Activated gamma-delta T cell treated with anti-CD3 and anti-CD28 coated beads, Interleukin-2, amount 50 U/mL, for 16 hours (primary cell): ENCODE measurements at regions not wholly inside any gene's neighbourhood (a gene's known extent, or its start where the extent isn't known, plus 50 kb on each side); places are given as distances from the start of the nearest gene placed in this dataset.
"Not testable (repeated sequence)": the region's sequence is repeated elsewhere in the genome, so short reads cannot be mapped to it uniquely, and the experiment has no call there.

Experiments used
- DNase-seq: peaks from one replicate; pipeline ENCODE4 v3.0.0-alpha.2; 2020; ENCODE audit warnings: low read depth

DNA sequence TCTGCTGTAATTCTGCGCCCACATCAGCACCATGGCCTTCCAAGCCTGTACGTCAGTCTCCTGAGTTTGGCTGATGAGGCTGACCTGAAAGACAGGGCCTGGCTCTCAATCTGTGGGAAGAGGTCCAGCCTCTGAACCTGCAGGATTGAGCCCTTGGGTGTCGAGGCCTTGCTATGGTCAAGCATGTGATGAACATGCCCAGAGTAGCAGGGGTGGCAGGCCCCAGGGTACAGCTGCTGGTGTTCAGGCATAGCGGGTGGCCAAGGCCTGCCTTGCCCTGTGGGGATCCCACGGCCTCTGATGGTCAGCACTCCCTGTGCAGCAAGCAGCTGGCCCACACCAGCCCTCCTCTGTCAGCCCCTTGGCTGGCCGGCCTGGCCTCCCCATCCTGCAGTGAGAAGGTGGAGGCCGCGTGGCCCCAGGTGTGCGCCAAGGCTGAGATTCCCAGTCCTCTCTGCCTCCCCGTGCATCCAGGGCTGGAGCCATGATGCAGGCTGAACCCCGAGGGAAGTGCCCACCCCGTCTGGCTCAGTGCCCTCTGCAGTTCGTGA lies 298.4 kb downstream of the NDUFA10 start:
- DNase-seq: no peak

DNA sequence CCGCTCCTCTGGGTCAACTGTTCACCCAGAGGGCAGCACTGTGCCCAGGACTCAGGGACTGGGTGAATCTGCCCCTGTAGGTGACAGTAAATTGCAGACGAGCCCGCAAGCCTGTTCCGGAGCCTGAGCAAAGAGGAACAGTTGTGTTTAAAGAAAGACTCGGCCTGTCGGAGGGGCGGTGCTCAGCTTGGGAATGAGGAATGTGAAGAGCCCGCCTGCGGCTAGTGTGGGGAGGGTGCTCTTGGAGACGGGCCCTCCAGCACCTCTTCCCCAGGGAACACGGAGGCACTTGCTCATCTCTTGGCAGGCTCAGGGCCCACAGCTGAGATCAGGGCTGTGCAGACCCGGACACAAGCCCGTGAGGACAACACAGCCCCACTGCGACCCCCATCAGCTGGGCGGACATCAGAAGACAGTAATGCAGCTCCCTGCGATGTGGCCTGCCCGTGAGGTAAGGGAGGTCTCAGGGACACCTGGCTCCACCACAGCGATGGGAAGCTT lies 299.0 kb downstream of the NDUFA10 start:
- DNase-seq: no peak

DNA sequence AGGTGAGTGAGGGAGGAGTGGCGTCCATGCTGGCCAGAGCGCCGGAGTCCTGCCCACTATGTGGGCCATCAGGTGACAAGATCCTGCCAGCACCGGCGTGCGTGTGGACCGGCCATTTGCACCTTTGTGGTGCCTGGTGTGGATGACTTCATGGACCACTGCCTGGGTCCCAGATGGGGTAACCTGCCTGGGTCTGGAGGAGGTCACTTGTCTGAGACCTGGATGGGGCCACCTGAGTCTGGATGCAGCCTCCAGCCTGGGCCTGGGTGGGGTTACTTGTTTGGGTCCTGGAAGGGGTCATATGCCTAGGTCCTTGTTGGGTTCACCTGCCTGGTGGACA lies 299.6 kb downstream of the NDUFA10 start:
- no peak for DNase-seq

DNA sequence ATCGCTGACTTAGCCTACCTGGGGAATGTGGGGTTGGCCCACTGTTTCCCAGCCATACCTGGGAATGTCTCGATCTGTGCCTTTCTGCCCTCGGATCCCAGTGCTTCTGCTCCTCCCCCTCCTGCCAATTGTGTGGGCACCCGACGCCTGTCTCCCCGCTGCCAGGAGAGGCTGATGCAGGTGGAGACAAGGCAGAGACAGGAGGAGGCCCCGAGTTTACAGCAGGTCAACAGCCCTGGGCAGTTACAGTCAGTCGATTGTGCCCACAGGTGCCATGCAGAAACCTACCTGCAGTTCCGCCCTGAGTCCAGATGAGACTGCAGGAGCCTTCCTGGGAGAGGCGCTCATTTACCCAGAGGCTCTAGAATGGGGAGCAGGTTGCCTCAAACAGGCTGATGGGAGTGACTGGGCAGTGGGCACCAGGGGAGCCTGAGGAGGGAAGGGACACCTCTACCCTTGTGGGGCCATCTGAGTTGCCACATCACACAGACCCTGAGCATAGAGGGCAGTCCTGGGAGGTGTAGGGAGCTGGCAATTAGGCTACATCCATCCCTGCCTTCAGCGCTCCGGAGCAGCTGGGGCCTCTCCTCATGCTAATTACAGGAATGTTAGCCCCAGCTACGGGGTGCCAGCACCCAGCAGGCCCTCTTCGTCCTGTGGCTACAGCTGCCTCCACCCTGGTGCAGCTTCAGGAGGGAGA lies 300.1 kb downstream of the NDUFA10 start:
- DNase-seq: no peak

DNA sequence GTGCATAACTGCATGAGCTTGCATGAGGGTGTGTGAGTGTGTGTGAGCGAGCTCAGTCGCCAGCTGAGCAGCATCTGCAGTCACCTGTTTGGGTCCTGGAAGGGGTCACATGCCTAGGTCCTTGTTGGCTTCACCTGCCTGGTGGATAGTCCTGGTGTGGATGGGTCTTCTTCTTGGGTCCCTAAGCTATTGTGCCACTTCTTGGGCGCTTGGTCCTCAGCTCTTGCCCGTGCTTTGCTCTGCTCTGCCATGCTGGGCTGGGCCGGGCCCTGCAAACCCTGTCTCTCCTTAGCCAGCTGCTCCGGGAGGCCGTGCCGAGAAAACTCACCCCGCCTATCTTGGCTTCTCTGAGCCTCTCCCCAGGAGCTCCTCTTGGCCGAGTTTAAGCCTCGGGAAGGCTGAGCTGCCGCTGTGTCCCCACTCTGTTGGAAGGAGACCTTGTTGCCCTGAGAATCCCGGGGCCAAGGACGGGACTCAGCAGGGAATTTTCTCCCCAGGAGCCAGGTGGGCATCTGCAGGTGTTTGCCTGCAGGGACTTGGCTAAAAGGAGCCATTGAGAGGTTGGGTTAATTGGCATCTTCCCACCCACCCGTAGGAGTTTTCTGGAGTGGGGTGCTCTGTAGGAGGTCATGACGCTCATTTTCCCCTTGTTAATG lies 300.8 kb downstream of the NDUFA10 start:
- no peak for DNase-seq

DNA sequence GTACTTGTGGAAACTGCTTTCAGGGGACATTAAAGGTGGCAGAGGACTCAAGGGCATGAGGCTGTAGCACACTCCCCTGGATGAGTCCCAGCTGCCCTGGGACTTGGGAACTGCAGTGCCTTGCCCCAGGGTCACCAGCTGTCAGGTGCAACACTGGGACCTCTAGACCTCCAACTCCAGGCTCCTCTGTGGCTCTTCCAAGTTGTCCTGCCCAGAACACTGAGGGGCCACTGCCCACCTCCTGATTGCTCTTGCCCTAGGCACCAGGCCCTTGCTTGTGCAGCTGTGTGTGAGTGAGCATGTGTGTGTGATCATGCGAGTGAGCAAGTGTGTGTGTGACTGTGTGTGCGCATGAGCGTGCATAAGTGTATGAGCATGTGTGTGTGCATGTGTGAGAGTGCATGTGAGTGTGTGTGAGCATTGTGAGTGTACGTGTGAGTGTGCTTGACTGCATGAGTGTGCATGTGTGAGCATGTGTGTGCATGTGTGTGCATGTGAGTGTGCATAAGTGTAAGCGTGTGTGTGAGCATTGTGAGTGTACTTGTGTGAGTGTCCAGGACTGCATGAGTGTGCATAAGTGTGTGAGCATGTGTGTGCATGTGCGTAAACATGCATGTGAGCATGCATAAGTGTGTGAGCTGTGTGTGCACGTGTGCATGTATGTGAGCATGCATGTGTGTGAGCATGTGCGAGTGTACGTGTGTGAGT lies 301.5 kb downstream of the NDUFA10 start:
- no peak for DNase-seq

DNA sequence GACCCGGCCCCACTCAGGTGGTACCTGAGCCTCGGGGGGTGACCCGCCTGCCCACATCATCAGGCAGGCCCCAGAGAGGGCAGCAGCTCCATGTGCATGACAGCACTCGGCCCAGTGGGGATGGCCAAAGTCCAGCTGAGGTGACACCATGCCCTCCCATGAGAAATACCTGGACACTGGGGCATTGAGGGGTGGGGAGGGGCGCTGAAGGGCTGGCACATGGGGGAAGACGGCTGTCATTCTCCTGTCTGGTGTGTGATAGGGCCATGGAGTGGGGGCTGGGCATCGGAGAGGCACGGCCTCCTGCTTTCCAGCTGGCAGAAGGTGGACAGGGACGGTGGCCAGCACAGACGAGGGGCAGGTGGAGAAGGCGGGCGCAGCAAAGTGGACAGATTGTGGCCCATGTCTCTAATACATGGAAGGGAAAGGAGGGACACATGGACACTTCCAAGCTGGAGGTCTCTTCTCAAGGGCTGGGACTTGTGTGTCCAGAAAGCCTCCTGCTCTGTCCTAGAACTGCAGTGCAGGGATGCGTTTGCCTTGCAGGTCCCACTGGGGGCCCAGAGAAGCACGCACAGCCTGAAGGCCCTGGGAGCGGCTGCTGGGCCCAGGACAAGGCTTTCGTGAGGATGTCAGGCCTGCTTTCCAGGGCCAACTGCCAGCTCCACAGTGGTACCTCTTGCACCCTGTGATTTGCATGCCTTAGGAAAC lies 302.2 kb downstream of the NDUFA10 start:
- DNase-seq: no peak

DNA sequence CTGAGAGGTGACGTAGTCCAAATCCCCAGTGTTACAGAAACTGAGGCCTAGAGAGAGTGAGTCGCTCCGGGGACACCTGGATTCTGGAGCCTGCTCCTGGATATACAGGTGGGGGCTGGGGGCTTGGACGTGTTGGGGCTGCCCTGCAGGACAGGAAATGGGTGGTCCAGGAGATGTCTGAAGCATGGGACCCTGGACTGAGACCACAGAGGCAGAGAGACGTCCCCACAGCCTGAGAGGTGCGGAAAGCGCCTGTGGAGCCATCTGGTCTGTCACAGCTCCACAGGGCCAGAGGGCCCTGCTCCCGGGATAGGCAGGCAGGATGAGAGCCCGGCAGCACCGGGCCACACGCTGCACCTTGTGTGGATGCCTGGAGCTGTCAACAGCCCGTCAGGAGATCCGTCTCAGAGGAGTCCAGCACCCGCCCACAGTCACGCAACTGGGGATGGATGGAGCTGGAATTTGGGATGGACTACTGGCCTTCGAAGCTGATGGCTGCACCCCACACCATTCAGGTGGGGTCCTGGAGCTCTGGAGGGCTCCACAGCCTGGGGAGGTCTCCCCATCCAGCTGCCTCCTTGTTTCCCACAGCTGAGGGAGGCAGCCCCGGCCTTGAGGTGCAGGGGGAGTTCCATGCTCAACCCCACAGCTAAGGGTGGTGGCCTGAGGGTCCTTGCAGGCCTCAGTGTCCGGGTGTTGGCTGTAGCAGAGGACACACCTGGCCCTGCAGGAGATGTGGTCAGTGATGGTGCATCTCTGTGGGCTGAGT lies 303.0 kb downstream of the NDUFA10 start:
- DNase-seq: no peak

DNA sequence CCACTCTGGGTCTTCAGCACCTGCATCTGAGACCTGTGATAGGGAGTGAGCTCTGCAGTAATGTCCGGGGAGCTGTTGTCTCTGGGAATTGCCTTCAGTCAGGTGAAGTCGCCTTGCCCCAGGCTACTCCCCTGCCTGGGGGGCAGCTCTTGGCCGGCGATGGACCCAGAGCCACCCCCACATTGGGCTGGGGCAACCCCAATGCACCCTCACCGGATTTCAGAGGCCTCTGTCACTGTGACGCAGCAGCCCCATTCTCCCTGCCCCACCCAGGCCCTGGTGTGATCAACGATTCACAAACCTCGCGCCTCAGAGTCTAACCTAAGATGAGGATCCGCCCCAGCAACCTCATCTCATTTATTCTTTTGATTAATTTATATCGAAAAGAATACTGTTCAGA lies 303.6 kb downstream of the NDUFA10 start:
- no peak for DNase-seq

DNA sequence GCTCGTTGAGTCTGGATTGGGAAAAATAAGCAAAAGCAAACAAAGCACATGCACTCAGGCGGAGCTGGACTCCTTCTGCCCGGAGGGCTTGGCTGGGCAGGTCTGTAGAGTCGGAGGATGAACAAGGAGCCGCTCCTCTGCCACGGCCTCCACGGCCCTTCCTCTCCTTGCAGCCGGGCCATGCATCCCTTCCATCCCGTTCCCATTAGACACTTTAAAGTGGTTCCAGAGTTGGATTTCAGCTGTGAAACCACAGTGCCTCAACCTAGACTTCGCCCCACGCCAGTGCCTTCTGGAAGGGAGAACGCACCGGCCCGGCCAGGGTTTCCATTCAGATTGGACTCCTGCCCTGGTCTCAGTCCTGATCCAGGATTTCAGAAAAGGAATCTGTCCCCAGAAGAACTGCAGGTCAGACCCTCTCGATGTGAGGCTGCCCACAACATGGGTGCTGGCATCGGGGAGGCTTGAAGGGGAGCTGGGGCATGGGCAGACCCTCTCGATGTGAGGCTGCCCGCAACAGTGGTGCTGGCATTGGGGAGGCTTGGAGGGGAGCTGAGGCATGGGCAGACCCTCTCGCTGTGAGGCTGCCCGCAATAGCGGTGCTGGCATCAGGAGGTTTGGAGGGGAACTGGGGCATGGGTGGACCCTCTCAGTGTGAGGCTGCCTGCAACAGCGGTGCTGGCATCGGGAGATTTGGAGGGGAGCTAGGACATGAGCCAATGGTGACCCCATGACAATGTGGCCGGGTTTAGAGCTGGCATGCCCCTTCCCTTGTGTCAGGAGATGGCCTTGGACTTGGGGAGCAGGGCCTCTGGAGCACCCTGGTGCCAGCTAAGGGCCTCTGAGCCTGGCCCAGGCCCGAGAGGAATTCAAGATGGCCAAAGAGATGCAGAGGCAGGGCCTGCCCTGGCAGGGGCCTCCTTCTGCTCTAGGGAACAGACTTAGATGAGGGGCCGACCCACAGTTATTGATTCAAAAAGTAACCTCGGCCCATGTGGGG lies 304.5 kb downstream of the NDUFA10 start:
- DNase-seq: no peak

DNA sequence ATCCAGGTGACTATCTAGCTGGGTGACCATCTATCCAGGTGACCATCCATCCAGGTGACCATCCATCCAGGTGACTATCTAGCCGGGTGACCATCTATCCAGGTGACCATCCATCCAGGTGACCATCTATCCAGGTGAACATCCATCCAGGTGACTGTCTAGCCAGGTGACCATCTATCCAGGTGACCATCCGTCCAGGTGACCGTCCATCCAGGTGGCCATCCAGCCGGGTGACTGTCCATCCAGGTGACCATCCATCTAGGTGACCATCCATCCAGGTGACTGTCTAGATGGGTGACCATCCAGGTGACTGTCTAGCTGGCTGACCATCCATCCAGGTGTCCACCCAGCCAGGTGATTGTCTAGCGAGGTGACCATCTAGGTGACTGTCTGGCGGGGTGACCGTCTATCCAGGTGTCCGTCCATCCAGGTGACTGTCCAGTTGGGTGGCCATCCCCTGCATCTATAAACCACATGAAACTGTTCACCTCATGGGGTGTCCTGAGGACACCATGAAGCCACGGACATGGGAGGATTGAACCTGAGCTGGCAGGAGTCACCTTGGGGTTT lies 305.3 kb downstream of the NDUFA10 start:
- DNase-seq: no peak

DNA sequence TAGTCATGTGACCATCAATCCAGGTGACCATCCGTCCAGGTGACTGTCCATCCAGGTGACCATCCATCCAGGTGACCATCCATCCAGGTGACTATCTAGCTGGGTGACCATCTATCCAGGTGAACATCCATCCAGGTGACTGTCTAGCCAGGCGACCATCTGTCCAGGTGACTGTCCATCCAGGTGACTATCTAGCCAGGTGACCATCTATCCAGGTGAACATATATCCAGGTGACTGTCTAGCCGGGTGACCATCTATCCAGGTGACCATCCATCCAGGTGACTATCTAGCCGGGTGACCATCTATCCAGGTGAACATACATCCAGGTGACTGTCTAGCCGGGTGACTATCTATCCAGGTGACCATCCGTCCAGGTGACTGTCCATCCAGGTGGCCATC lies 306.2 kb downstream of the NDUFA10 start:
- not testable (repeated sequence) for DNase-seq

DNA sequence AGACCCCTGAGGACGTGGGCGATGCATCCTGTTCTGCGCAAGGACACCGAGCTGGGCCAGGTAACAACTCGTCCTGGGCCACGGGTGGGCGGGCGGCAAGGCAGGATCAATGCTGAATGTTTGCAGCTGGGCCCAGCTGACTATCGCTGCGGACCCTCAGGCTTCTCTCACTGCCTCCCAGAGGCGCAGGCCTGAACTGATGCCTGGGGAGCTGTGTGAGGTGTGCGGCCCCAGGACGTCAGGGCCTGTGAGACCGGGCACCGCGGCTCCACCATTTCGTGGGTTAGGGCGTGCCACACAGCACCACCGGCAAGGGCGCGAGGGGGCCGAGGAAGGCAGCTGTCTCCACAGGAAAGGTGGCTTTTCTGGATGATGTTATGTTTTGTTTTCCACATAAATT lies 307.4 kb downstream of the NDUFA10 start:
- no peak for DNase-seq

DNA sequence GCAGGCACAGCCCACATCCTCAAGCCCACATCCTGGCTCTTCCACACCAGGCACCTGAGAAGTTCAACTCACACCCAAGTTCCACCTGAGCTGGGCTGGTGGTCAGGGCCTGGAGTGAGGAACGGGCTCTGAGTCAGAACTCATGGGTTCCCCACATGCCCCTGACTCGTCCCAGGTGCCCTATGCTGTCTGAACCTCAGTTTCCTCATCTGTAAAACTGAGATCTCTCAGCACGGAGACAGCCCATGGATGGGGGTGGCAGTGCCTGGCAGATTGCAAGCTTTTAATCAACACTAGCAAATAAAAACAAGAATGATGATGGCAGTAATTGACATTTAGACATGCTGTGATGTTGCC lies 307.8 kb downstream of the NDUFA10 start:
- no peak for DNase-seq

DNA sequence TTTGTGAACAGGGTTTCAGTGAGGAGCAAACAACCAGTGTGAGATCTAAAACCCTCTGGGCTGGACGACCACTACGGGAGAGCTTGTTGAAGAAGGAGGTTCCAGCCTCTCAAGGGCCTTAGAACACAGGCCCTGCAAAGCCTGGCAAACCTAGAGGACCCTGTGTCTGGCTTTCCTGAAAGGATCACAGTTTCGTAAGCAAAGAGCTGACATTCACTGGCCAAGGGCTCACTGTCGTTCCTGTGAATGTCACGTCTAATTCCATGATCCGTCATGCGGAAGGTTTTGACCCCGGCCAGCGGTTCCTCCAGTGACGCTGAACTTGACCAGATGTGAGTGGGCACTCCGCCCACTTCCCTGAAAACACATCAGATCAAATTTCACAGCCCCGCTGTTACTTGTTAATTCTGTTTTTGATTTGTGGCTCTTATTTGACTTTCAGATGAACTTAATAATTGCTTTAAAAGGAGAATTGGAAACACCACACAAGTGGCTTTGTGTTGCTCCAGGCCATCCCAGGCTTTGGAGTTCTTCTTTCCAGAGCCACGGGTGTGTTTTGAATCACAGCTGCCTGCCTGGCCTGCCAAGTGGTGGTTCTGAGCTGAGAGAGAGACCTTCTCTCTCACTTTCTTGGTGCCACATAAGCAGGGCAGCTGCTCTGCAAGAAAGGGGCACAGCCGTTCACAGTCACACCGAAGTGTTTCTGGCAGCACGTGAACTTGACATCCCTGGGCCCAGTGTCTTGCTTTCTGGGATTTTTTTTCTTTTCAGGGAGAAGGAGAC lies 308.4 kb downstream of the NDUFA10 start:
- DNase-seq: no peak

DNA sequence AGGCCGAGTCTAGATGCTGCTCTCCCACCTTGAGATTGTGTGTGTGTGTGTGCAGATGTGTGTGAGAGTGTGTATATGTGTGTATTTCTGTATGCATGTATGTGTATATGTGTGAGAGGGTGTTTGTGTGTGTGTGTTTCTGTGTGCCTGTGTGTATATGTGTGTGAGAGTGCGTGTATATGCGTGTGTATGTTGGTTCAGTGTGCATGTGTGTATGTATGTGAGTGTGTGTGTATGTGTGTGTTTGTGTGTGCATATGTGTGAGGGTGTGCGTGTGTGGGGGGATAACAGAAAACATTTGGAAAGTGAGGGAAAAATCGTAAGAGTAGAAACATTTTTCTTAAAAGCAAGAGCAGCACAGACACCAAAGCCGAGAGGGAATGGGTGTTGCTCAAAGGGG lies 309.1 kb downstream of the NDUFA10 start:
- no peak for DNase-seq

DNA sequence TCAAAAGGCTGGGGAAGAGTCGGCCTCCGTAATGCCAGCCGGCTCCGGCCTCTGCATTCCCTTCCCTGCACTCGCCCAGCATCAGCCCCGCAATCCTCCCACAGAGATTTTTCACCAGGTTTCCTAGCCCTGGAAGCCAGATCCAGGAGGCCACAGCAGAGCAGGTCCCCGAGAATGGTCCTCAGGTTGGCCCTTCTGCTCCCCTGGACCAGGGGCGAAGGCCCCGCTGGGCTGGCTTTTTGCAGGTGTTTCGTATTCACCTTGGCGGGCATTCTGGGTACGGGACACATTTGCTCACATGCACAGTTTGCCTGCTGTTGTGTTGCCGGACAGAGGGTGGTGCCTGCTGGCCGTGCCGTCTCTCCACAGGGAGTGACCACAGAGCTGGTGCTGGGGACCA lies 309.5 kb downstream of the NDUFA10 start:
- DNase-seq: no peak

DNA sequence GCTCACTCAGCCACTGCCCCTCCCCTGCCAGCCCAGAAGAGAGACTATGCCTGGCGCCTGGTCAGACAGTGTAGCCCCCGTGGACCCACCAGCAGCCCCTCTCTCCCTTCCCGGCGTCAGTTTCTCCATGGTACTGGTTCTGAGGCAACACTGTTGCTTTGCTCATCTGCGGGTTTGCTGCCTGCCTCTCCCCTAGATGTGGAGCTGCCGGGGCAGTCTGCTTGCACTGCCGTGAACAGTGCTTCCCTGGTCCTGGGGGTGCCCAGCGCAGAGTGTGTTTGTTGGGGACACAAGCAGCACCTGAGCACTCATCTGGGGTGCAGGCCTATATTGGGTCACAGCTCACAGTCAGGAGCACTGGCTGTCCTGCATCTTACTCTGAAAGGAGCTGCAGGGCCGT lies 309.9 kb downstream of the NDUFA10 start:
- no peak for DNase-seq

DNA sequence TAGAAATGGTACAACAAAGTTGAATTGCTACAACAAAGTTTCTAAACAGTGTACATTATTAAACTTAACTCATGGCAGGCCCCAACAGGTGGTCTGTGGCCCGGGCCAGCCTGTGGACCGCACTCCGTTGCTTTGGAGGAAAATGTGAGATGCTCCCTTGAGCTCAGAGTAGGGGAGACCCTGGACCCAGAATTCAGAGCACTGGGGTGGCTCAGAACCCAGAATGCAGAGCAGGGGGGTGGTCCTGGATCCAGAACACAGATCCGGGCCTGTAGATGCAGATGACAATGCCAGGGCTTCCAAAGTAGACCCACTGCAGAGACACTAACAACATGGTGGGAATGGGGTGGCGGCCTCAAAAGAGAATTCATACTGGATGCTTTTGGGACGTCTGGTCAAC lies 311.0 kb downstream of the NDUFA10 start:
- DNase-seq: no peak
